ENCODE measurements at regions not wholly inside any gene's neighbourhood (a gene's known extent, or its start where the extent isn't known, plus 50 kb on each side); places are given as distances from the start of the nearest gene placed in this dataset.

GRCh38 chr2:196229013-196229412, 57.6 kb upstream of the STK17B start:
- no peak overlapping the region for H3K4me3 ChIP-seq
- in situ Hi-C loops (cut with MboI; ENCODE audit: low pct_ligation_motif_present in 1 of 4, low pct_unique_long_range_greater_than_20kb in 1 of 4, low sequenced_read_pairs in 3 of 4) = no loop called here
- H3K36me3 ChIP-seq = no peaks in the 10 kb centered on the region
- peak overlapping the region in 1 of 4 donors; percentile 26 for H3K27ac ChIP-seq
- no peaks in the 10 kb centered on the region for H3K27me3 ChIP-seq
- intact Hi-C loops (cut with DNase I; ENCODE audit: low total_unique reads) = no loop called here
- WGBS, 2 donors (ENCODE audit: low coverage in 1 of 2) = 68 to 69% methylated on average over 3 of the region's 3 CpGs
- H3K9me3 ChIP-seq = no peaks in the 10 kb centered on the region
- TF ChIP-seq POLR2A (IDR thresholded peaks at IDR 0.05) = no peak
- no peak for DNase-seq
- H3K4me1 ChIP-seq = peaks cover 9 to 22% (median 18%) of the 10 kb centered on the region in 4 donors

- Histone ChIP-seq H3K4me3 (no peak overlapping the region), H3K27ac (peak overlapping the region in 2 of 4 donors; percentile 5 to 26), H3K36me3 (no peaks in the 10 kb centered on the region), H3K27me3 (no peaks in the 10 kb centered on the region), H3K9me3 (no peaks in the 10 kb centered on the region), H3K4me1 (peaks cover 9 to 30% (median 20%) of the 10 kb centered on the region in 4 donors)
- intact Hi-C loops (cut with DNase I; ENCODE audit: low total_unique reads) (no loop called here), in situ Hi-C loops (cut with MboI; ENCODE audit: low pct_ligation_motif_present in 1 of 4, low pct_unique_long_range_greater_than_20kb in 1 of 4, low sequenced_read_pairs in 3 of 4) (no loop called here)
- TF ChIP-seq POLR2AphosphoS5 (IDR thresholded peaks at IDR 0.05) = peak in 2 of 3 donors; percentile 21 to 40
- peak; percentile 33 for TF ChIP-seq POLR2A (IDR thresholded peaks at IDR 0.05)
- no peak for TF ChIP-seq CTCF (IDR thresholded peaks at IDR 0.05)
- DNase-seq = peak; percentile 42
- 87 to 91% methylated on average over 11 to 13 of the region's 13 CpGs for WGBS, 2 donors (ENCODE audit: low coverage in 1 of 2)
Observed at GRCh38 chr2:196230061-196230854, 58.9 kb upstream of the STK17B start.

GRCh38 chr2:196233021-196233804, 61.8 kb upstream of the STK17B start:
- intact Hi-C loops (cut with DNase I; ENCODE audit: low total_unique reads) (no loop called here), in situ Hi-C loops (cut with MboI; ENCODE audit: low pct_ligation_motif_present in 1 of 4, low pct_unique_long_range_greater_than_20kb in 1 of 4, low sequenced_read_pairs in 3 of 4) (no loop called here)
- 20 to 28% methylated on average over 1 to 5 of the region's 5 CpGs for WGBS, 2 donors (ENCODE audit: low coverage in 1 of 2)
- H3K4me3 ChIP-seq = no peak overlapping the region
- H3K4me1 ChIP-seq = peaks cover 9 to 30% (median 20%) of the 10 kb centered on the region in 4 donors
- H3K27me3 ChIP-seq = no peaks in the 10 kb centered on the region
- no peaks in the 10 kb centered on the region for H3K36me3 ChIP-seq
- peak overlapping the region; percentile 64 to 72 (median 70) for H3K27ac ChIP-seq
- H3K9me3 ChIP-seq = no peaks in the 10 kb centered on the region
- peak; percentile 44 for DNase-seq
- TF ChIP-seq EP300 (IDR thresholded peaks at IDR 0.05; ENCODE audit: low read depth) = peak; percentile 34
- no peak for TF ChIP-seq POLR2A (IDR thresholded peaks at IDR 0.05)
- peak in 2 of 3 donors; percentile 64 to 66 for TF ChIP-seq POLR2AphosphoS5 (IDR thresholded peaks at IDR 0.05)
- TF ChIP-seq CTCF (IDR thresholded peaks at IDR 0.05) = no peak

GRCh38 chr2:196233805-196234475, 62.6 kb upstream of the STK17B start:
- 50 to 61% methylated on average over 4 of the region's 4 CpGs for WGBS, 2 donors (ENCODE audit: low coverage in 1 of 2)
- Histone ChIP-seq H3K36me3 (no peaks in the 10 kb centered on the region), H3K9me3 (no peaks in the 10 kb centered on the region), H3K4me1 (peaks cover 9 to 30% (median 20%) of the 10 kb centered on the region in 4 donors), H3K27ac (peak overlapping the region; percentile 64 to 72 (median 70)), H3K4me3 (no peak overlapping the region), H3K27me3 (no peaks in the 10 kb centered on the region)
- in situ Hi-C loops (cut with MboI; ENCODE audit: low pct_ligation_motif_present in 1 of 4, low pct_unique_long_range_greater_than_20kb in 1 of 4, low sequenced_read_pairs in 3 of 4) (no loop called here), intact Hi-C loops (cut with DNase I; ENCODE audit: low total_unique reads) (no loop called here)
- no peak for DNase-seq
- no peak for TF ChIP-seq EP300 (IDR thresholded peaks at IDR 0.05; ENCODE audit: low read depth)

Data from transverse colon (tissue), 4 donors.